ENCODE measurements at regions not wholly inside any gene's neighbourhood (a gene's known extent, or its start where the extent isn't known, plus 50 kb on each side); places are given as distances from the start of the nearest gene placed in this dataset.

- POLR2A ChIA-PET (ENCODE audit: low non-redundant PET), result no interaction called here
- CTCF ChIA-PET, result interaction anchor here (0.6 kb wide), 1 partner anchor 20 kb away, joined by 3 read pairs; no protein-coding TSS in a partner anchor
- no peak for TF ChIP-seq CTCF (conservative IDR thresholded peaks at IDR 0.05; ENCODE audit: low read depth)
- no peak for DNase-seq (ENCODE audit: low spot score)
- H3K27ac ChIP-seq, result no peak overlapping the region
Observed at GRCh38 chr1:181284978-181285377, 196.5 kb downstream of the IER5 start.

GRCh38 chr1:181295217-181295616 lies 188.1 kb upstream of the CACNA1E start:
- ChIA-PET POLR2A (ENCODE audit: low non-redundant PET) (no interaction called here), CTCF (interaction anchor here (0.7 kb wide), 1 partner anchor 1942 kb away, joined by 3 read pairs; no protein-coding TSS in a partner anchor)
- TF ChIP-seq CTCF (conservative IDR thresholded peaks at IDR 0.05; ENCODE audit: low read depth), result no peak
- no peak overlapping the region for H3K27ac ChIP-seq
- no peak for DNase-seq (ENCODE audit: low spot score)

DNA sequence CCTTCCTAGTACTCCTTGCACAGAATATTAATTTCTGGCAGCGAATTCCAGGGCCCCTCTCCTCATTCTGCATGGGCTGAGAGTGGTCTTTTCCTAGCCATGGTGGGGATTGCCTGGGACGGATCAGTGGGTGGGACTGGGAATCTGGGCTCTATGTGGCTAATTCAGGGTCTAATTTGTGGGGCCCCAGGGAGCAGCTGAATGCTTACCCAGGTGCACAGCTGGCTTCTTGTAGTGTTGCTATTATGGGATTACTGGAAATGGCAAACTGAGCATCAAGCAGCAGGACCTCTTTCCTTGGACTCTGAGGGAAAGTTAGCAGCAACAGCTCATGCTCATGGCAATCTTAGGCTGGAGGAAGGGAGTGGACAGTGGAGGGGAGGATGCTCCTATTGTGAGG lies 187.1 kb upstream of the CACNA1E start:
- CTCF ChIA-PET, result interaction anchor here (0.8 kb wide), 1 partner anchor 18 kb away, joined by 4 read pairs; no protein-coding TSS in a partner anchor
- POLR2A ChIA-PET (ENCODE audit: low non-redundant PET), result no interaction called here
- no peak for DNase-seq (ENCODE audit: low spot score)
- H3K27ac ChIP-seq, result no peak overlapping the region
- no peak for TF ChIP-seq CTCF (conservative IDR thresholded peaks at IDR 0.05; ENCODE audit: low read depth)

DNA sequence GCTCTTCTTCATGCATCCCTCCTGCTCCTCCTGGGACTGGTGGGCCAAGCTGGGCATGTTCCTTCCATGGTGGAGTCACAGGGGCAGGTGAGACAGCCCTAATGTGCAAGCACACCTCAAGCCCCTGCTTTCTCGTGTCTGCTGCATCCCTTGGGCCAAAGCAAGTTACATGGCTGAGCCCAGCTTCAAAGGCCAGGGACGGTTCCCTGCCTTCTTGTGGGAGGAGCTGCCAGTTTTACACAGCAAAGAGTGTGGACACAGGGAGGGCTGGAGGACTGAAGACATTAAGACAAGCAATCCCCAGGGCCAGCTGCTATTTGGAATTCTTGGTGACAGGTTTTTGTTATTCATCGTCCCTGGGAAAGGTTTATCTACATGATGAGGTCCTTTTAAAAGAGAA lies 175.2 kb upstream of the CACNA1E start:
- TF ChIP-seq CTCF (conservative IDR thresholded peaks at IDR 0.05; ENCODE audit: low read depth), result no peak
- DNase-seq (ENCODE audit: low spot score), result no peak
- ChIA-PET CTCF (interaction anchor here (0.6 kb wide), 1 partner anchor 426 kb away, joined by 4 read pairs; no protein-coding TSS in a partner anchor), POLR2A (ENCODE audit: low non-redundant PET) (no interaction called here)
- H3K27ac ChIP-seq, result no peak overlapping the region

- no peak for DNase-seq (ENCODE audit: low spot score)
- no peak overlapping the region for H3K27ac ChIP-seq
- POLR2A ChIA-PET (ENCODE audit: low non-redundant PET), result no interaction called here
- CTCF ChIA-PET, result no interaction called here
- TF ChIP-seq CTCF (conservative IDR thresholded peaks at IDR 0.05; ENCODE audit: low read depth), result no peak
Observed at GRCh38 chr1:181310560-181310959, 172.8 kb upstream of the CACNA1E start.

DNA sequence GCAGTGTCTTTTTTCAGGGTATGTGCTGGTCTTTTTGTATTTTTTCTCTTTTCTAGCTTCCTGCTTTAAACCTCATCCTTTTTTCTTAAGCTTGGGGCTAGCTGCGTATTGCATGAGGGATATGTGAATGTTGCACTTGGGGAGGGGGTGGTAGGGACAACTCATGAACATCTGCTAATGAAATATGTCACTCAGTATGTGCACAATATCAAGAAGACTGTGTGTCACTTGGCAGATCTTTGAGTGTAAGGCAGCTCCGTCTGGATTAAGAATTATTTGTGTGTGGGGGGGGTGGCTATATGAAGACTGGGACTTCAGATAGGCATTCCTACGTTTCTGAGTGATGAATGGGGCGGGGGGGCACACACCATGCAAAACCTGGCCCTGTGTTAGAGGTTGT lies 170.4 kb upstream of the CACNA1E start:
- ChIA-PET CTCF (no interaction called here), POLR2A (ENCODE audit: low non-redundant PET) (no interaction called here)
- no peak overlapping the region for H3K27ac ChIP-seq
- DNase-seq (ENCODE audit: low spot score), result no peak
- no peak for TF ChIP-seq CTCF (conservative IDR thresholded peaks at IDR 0.05; ENCODE audit: low read depth)

GRCh38 chr1:181313466-181313865 lies 169.9 kb upstream of the CACNA1E start:
- POLR2A ChIA-PET (ENCODE audit: low non-redundant PET), result no interaction called here
- CTCF ChIA-PET, result interaction anchor here (0.6 kb wide), 1 partner anchor 71 kb away, joined by 3 read pairs; no protein-coding TSS in a partner anchor
- no peak overlapping the region for H3K27ac ChIP-seq
- no peak for DNase-seq (ENCODE audit: low spot score)
- TF ChIP-seq CTCF (conservative IDR thresholded peaks at IDR 0.05; ENCODE audit: low read depth), result no peak
